ENCODE measurements at regions not wholly inside any gene's neighbourhood (a gene's known extent, or its start where the extent isn't known, plus 50 kb on each side); places are given as distances from the start of the nearest gene placed in this dataset.
"Not testable (repeated sequence)": the region's sequence is repeated elsewhere in the genome, so short reads cannot be mapped to it uniquely, and the experiment has no call there.

- Histone ChIP-seq H3K36me3 (ENCODE audit: control insufficient read depth in 1 of 2, insufficient read depth in 2 of 2, low read length in 2 of 2) (no peaks in the 10 kb centered on the region), H3K27ac (ENCODE audit: low read depth, low read length) (no peak overlapping the region), H3K4me3 (ENCODE audit: low read depth in 1 of 2, low read length in 2 of 2) (no peak overlapping the region)
Observed at GRCh38 chr13:71237332-71237731, 629.7 kb downstream of the DACH1 start.

GRCh38 chr13:71219698-71220415, 647.1 kb downstream of the DACH1 start:
- Histone ChIP-seq H3K4me3 (ENCODE audit: low read depth in 1 of 2, low read length in 2 of 2) (no peak overlapping the region), H3K9me3 (ENCODE audit: control insufficient read depth in 1 of 2, low read length in 2 of 2) (no peaks in the 10 kb centered on the region), H3K9ac (ENCODE audit: low read depth in 1 of 2, low read length in 2 of 2) (no peak overlapping the region)

More at GRCh38 chr13:71237332-71237731, 629.7 kb downstream of the DACH1 start:
- H3K9ac ChIP-seq (ENCODE audit: low read depth in 1 of 2, low read length in 2 of 2): no peak overlapping the region
- no peaks in the 10 kb centered on the region for H3K4me1 ChIP-seq (ENCODE audit: control insufficient read depth in 1 of 2, insufficient read depth in 2 of 2, low read length in 2 of 2)
- no peaks in the 10 kb centered on the region for H3K27me3 ChIP-seq (ENCODE audit: control insufficient read depth in 1 of 2, insufficient read depth in 2 of 2, low read length in 2 of 2)
- no peaks in the 10 kb centered on the region for H3K9me3 ChIP-seq (ENCODE audit: control insufficient read depth in 1 of 2, low read length in 2 of 2)

GRCh38 chr13:71218960-71219359, 648.0 kb downstream of the DACH1 start:
- Histone ChIP-seq H3K9me3 (ENCODE audit: control insufficient read depth in 1 of 2, low read length in 2 of 2) (no peaks in the 10 kb centered on the region), H3K36me3 (ENCODE audit: control insufficient read depth in 1 of 2, insufficient read depth in 2 of 2, low read length in 2 of 2) (no peaks in the 10 kb centered on the region), H3K9ac (ENCODE audit: low read depth in 1 of 2, low read length in 2 of 2) (no peak overlapping the region), H3K4me1 (ENCODE audit: control insufficient read depth in 1 of 2, insufficient read depth in 2 of 2, low read length in 2 of 2) (no peaks in the 10 kb centered on the region), H3K27me3 (ENCODE audit: control insufficient read depth in 1 of 2, insufficient read depth in 2 of 2, low read length in 2 of 2) (no peaks in the 10 kb centered on the region), H3K27ac (ENCODE audit: low read depth, low read length) (no peak overlapping the region), H3K4me3 (ENCODE audit: low read depth in 1 of 2, low read length in 2 of 2) (no peak overlapping the region)

More at GRCh38 chr13:71219698-71220415, 647.1 kb downstream of the DACH1 start:
- H3K27ac ChIP-seq (ENCODE audit: low read depth, low read length): no peak overlapping the region
- H3K36me3 ChIP-seq (ENCODE audit: control insufficient read depth in 1 of 2, insufficient read depth in 2 of 2, low read length in 2 of 2): no peaks in the 10 kb centered on the region
- no peaks in the 10 kb centered on the region for H3K4me1 ChIP-seq (ENCODE audit: control insufficient read depth in 1 of 2, insufficient read depth in 2 of 2, low read length in 2 of 2)
- no peaks in the 10 kb centered on the region for H3K27me3 ChIP-seq (ENCODE audit: control insufficient read depth in 1 of 2, insufficient read depth in 2 of 2, low read length in 2 of 2)

- H3K27me3 ChIP-seq (ENCODE audit: control insufficient read depth in 1 of 2, insufficient read depth in 2 of 2, low read length in 2 of 2): no peaks in the 10 kb centered on the region
- no peaks in the 10 kb centered on the region for H3K9me3 ChIP-seq (ENCODE audit: control insufficient read depth in 1 of 2, low read length in 2 of 2)
- no peak overlapping the region for H3K27ac ChIP-seq (ENCODE audit: low read depth, low read length)
- H3K9ac ChIP-seq (ENCODE audit: low read depth in 1 of 2, low read length in 2 of 2): no peak overlapping the region
- no peaks in the 10 kb centered on the region for H3K36me3 ChIP-seq (ENCODE audit: control insufficient read depth in 1 of 2, insufficient read depth in 2 of 2, low read length in 2 of 2)
- H3K4me1 ChIP-seq (ENCODE audit: control insufficient read depth in 1 of 2, insufficient read depth in 2 of 2, low read length in 2 of 2): no peaks in the 10 kb centered on the region
- H3K4me3 ChIP-seq (ENCODE audit: low read depth in 1 of 2, low read length in 2 of 2): no peak overlapping the region
Observed at GRCh38 chr13:71217827-71218226, 649.2 kb downstream of the DACH1 start.

GRCh38 chr13:71214821-71215220, 652.2 kb downstream of the DACH1 start:
- Histone ChIP-seq H3K27me3 (ENCODE audit: control insufficient read depth in 1 of 2, insufficient read depth in 2 of 2, low read length in 2 of 2) (no peaks in the 10 kb centered on the region), H3K4me1 (ENCODE audit: control insufficient read depth in 1 of 2, insufficient read depth in 2 of 2, low read length in 2 of 2) (no peaks in the 10 kb centered on the region), H3K27ac (ENCODE audit: low read depth, low read length) (no peak overlapping the region), H3K36me3 (ENCODE audit: control insufficient read depth in 1 of 2, insufficient read depth in 2 of 2, low read length in 2 of 2) (no peaks in the 10 kb centered on the region), H3K9ac (ENCODE audit: low read depth in 1 of 2, low read length in 2 of 2) (no peak overlapping the region), H3K4me3 (ENCODE audit: low read depth in 1 of 2, low read length in 2 of 2) (no peak overlapping the region), H3K9me3 (ENCODE audit: control insufficient read depth in 1 of 2, low read length in 2 of 2) (no peaks in the 10 kb centered on the region)

- Histone ChIP-seq H3K27ac (ENCODE audit: low read depth, low read length) (no peak overlapping the region), H3K9ac (ENCODE audit: low read depth in 1 of 2, low read length in 2 of 2) (no peak overlapping the region), H3K4me3 (ENCODE audit: low read depth in 1 of 2, low read length in 2 of 2) (no peak overlapping the region), H3K36me3 (ENCODE audit: control insufficient read depth in 1 of 2, insufficient read depth in 2 of 2, low read length in 2 of 2) (no peaks in the 10 kb centered on the region), H3K27me3 (ENCODE audit: control insufficient read depth in 1 of 2, insufficient read depth in 2 of 2, low read length in 2 of 2) (no peaks in the 10 kb centered on the region), H3K9me3 (ENCODE audit: control insufficient read depth in 1 of 2, low read length in 2 of 2) (no peaks in the 10 kb centered on the region), H3K4me1 (ENCODE audit: control insufficient read depth in 1 of 2, insufficient read depth in 2 of 2, low read length in 2 of 2) (no peaks in the 10 kb centered on the region)
Observed at GRCh38 chr13:71214357-71214756, 652.6 kb downstream of the DACH1 start.

- Histone ChIP-seq H3K27me3 (ENCODE audit: control insufficient read depth in 1 of 2, insufficient read depth in 2 of 2, low read length in 2 of 2) (no peaks in the 10 kb centered on the region), H3K9ac (ENCODE audit: low read depth in 1 of 2, low read length in 2 of 2) (no peak overlapping the region), H3K27ac (ENCODE audit: low read depth, low read length) (no peak overlapping the region), H3K9me3 (ENCODE audit: control insufficient read depth in 1 of 2, low read length in 2 of 2) (no peaks in the 10 kb centered on the region), H3K4me1 (ENCODE audit: control insufficient read depth in 1 of 2, insufficient read depth in 2 of 2, low read length in 2 of 2) (no peaks in the 10 kb centered on the region), H3K4me3 (ENCODE audit: low read depth in 1 of 2, low read length in 2 of 2) (no peak overlapping the region), H3K36me3 (ENCODE audit: control insufficient read depth in 1 of 2, insufficient read depth in 2 of 2, low read length in 2 of 2) (no peaks in the 10 kb centered on the region)
Observed at GRCh38 chr13:71213252-71213821, 653.7 kb downstream of the DACH1 start.

- H3K36me3 ChIP-seq (ENCODE audit: control insufficient read depth in 1 of 2, insufficient read depth in 2 of 2, low read length in 2 of 2): no peaks in the 10 kb centered on the region
- no peaks in the 10 kb centered on the region for H3K4me1 ChIP-seq (ENCODE audit: control insufficient read depth in 1 of 2, insufficient read depth in 2 of 2, low read length in 2 of 2)
- no peak overlapping the region for H3K9ac ChIP-seq (ENCODE audit: low read depth in 1 of 2, low read length in 2 of 2)
- H3K27ac ChIP-seq (ENCODE audit: low read depth, low read length): no peak overlapping the region
- no peaks in the 10 kb centered on the region for H3K27me3 ChIP-seq (ENCODE audit: control insufficient read depth in 1 of 2, insufficient read depth in 2 of 2, low read length in 2 of 2)
- H3K9me3 ChIP-seq (ENCODE audit: control insufficient read depth in 1 of 2, low read length in 2 of 2): no peaks in the 10 kb centered on the region
- no peak overlapping the region for H3K4me3 ChIP-seq (ENCODE audit: low read depth in 1 of 2, low read length in 2 of 2)
Observed at GRCh38 chr13:71210861-71211260, 656.1 kb downstream of the DACH1 start.

- Histone ChIP-seq H3K4me1 (ENCODE audit: control insufficient read depth in 1 of 2, insufficient read depth in 2 of 2, low read length in 2 of 2) (no peaks in the 10 kb centered on the region), H3K9ac (ENCODE audit: low read depth in 1 of 2, low read length in 2 of 2) (no peak overlapping the region), H3K36me3 (ENCODE audit: control insufficient read depth in 1 of 2, insufficient read depth in 2 of 2, low read length in 2 of 2) (no peaks in the 10 kb centered on the region), H3K27ac (ENCODE audit: low read depth, low read length) (no peak overlapping the region), H3K9me3 (ENCODE audit: control insufficient read depth in 1 of 2, low read length in 2 of 2) (no peaks in the 10 kb centered on the region), H3K27me3 (ENCODE audit: control insufficient read depth in 1 of 2, insufficient read depth in 2 of 2, low read length in 2 of 2) (no peaks in the 10 kb centered on the region), H3K4me3 (ENCODE audit: low read depth in 1 of 2, low read length in 2 of 2) (no peak overlapping the region)
Observed at GRCh38 chr13:71209217-71209616, 657.8 kb downstream of the DACH1 start.

- H3K4me3 ChIP-seq (ENCODE audit: low read depth in 1 of 2, low read length in 2 of 2); H3K4me1 ChIP-seq (ENCODE audit: control insufficient read depth in 1 of 2, insufficient read depth in 2 of 2, low read length in 2 of 2); H3K27me3 ChIP-seq (ENCODE audit: control insufficient read depth in 1 of 2, insufficient read depth in 2 of 2, low read length in 2 of 2); H3K27ac ChIP-seq (ENCODE audit: low read depth, low read length); H3K9me3 ChIP-seq (ENCODE audit: control insufficient read depth in 1 of 2, low read length in 2 of 2); H3K36me3 ChIP-seq (ENCODE audit: control insufficient read depth in 1 of 2, insufficient read depth in 2 of 2, low read length in 2 of 2); H3K9ac ChIP-seq (ENCODE audit: low read depth in 1 of 2, low read length in 2 of 2): not testable (repeated sequence)
Observed at GRCh38 chr13:71184583-71184982, 682.4 kb downstream of the DACH1 start.
